HUES6 (cell line): ENCODE measurements at regions not wholly inside any gene's neighbourhood (a gene's known extent, or its start where the extent isn't known, plus 50 kb on each side); places are given as distances from the start of the nearest gene placed in this dataset.

ENCODE experiments used
- H3K27ac ChIP-seq: 2 replicates; pipeline ENCODE4 v1.7.0; 2013; ENCODE audit warnings: low read depth, mild to moderate bottlenecking, low read length, inconsistent platforms
- H3K27me3 ChIP-seq: 2 replicates; pipeline ENCODE4 v1.6.1; 2013; ENCODE audit warnings: low read length; ENCODE audit not compliant: control insufficient read depth, insufficient read depth
- H3K36me3 ChIP-seq: 2 replicates; pipeline ENCODE4 v1.6.1; 2013; ENCODE audit warnings: low read length; ENCODE audit not compliant: control insufficient read depth, insufficient read depth
- H3K4me1 ChIP-seq: 2 replicates; pipeline ENCODE4 v1.6.1; 2013; ENCODE audit warnings: low read length; ENCODE audit not compliant: control insufficient read depth, insufficient read depth
- H3K4me3 ChIP-seq: 2 replicates; pipeline ENCODE4 v1.5.1; 2013; ENCODE audit warnings: low read depth, low read length
- H3K9ac ChIP-seq: one replicate; pipeline ENCODE4 v1.6.1; 2013; ENCODE audit warnings: mild to moderate bottlenecking, low read length
- H3K9me3 ChIP-seq: 2 replicates; pipeline ENCODE4 v1.6.1; 2013; ENCODE audit warnings: low read depth, low read length; ENCODE audit not compliant: control insufficient read depth, insufficient read depth

DNA sequence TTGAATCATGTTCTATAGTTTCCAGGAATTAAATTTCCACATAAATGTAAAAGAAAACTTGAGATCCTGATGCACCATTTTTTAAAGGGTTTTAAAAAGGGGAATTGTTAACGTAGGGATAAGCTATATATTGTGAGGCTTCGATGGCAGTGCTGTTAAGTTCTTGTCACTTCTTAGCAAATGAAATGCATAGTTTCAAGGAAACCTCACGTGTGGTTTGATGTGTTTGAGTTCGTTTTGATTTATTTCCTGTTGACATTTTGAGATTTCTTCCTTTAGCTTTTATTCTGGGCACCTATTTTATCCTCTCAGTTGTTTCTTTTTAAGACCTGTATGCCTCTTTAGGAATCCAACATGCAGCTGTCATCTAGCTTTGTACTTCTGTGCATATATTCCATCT, 301.0 kb downstream of the DOCK8 start:
- no peaks in the 10 kb centered on the region for H3K27me3 ChIP-seq
- H3K27ac ChIP-seq: no peak overlapping the region
- H3K4me3 ChIP-seq: no peak overlapping the region
- H3K4me1 ChIP-seq: no peaks in the 10 kb centered on the region
- no peak overlapping the region for H3K9ac ChIP-seq
- 0 out of 2 replicates have a peak, but pooled peaks cover 5% of the 10 kb centered on the region for H3K9me3 ChIP-seq
- no peaks in the 10 kb centered on the region for H3K36me3 ChIP-seq

DNA sequence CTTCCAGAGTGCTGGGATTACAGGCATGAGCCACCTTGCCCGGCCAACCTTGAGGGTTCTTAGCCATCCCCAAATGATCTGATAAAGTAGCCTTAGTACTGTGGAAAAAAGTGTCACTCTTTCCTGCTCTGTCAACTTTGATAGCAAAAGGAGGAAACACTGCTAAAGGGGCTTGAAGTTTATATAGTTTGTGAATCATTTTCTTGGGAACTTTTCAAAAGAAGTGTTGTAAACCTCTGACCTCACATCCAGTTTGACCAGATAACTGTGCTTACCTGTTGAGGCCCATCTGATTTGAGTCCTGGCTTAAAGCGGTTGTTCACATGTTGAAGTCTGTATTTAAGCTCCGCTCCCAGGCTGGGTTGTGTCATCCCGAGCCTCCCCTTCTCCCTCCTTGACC, 303.3 kb downstream of the DOCK8 start:
- Histone ChIP-seq H3K9me3 (0 out of 2 replicates have a peak, but pooled peaks cover 5% of the 10 kb centered on the region), H3K36me3 (no peaks in the 10 kb centered on the region), H3K4me3 (no peak overlapping the region), H3K27me3 (no peaks in the 10 kb centered on the region), H3K4me1 (no peaks in the 10 kb centered on the region), H3K9ac (no peak overlapping the region), H3K27ac (no peak overlapping the region)

DNA sequence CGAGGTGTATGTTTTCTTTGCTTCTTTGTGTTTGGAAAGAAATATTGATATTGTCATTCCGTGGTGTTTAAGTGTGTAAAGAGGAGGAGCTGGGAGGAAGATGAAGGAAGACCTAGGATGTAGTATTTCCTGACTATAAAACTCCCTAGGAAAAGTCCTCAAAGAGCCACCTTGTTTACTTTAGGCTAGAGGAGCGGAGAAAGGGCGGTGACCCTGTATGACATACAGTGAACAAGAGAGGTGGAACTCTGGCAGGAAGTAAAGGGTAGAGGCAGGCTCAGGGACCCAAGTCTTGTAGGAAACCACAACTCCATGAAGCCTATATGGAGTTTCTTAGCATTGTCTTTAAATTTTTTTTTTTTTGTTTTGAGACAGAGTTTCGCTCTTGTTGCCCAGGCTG, 303.9 kb downstream of the DOCK8 start:
- Histone ChIP-seq H3K27ac (no peak overlapping the region), H3K4me1 (no peaks in the 10 kb centered on the region), H3K4me3 (no peak overlapping the region), H3K36me3 (no peaks in the 10 kb centered on the region), H3K27me3 (no peaks in the 10 kb centered on the region), H3K9ac (no peak overlapping the region), H3K9me3 (0 out of 2 replicates have a peak, but pooled peaks cover 5% of the 10 kb centered on the region)

DNA sequence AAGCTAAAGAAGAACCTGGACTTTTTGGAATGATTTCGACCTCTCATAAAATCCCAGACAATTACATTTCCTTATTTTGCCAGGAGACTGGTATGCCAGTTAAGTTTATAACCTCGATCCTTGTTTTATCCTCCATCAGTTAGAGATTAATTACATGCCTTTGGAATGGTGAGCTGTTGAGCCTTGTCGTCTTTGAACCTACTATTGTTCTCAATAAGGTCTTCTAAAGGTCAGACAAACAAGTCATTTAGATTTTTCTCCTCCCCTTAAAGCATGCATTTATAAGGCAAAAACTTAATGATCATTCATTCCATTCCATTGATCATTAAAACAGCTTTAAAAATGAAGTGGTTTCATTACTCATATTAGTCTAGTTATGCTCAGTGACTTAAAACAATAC, 304.9 kb downstream of the DOCK8 start:
- Histone ChIP-seq H3K9me3 (0 out of 2 replicates have a peak, but pooled peaks cover under 1% of the 10 kb centered on the region), H3K27me3 (no peaks in the 10 kb centered on the region), H3K4me1 (no peaks in the 10 kb centered on the region), H3K9ac (no peak overlapping the region), H3K27ac (no peak overlapping the region), H3K4me3 (no peak overlapping the region), H3K36me3 (no peaks in the 10 kb centered on the region)

DNA sequence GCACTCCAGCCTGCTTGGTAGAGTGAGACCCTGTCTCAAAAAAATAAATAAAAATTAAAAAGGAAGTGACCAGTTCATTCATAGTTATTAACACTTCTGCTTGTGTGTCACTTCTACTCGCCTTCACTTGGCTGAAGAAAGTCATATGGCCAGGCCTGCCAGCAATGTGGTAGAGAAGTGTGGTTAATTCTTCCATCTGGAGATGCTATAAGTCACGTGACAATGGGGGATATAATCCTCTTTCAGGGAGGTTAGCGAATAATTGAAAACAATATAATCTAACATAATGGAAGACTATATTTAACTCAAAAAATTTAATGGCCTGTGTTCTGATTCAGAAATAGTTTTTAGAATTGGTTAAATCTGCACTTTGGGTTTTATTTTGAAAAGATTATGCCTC, 305.6 kb downstream of the DOCK8 start:
- H3K27me3 ChIP-seq: no peaks in the 10 kb centered on the region
- no peaks in the 10 kb centered on the region for H3K36me3 ChIP-seq
- no peaks in the 10 kb centered on the region for H3K9me3 ChIP-seq
- no peaks in the 10 kb centered on the region for H3K4me1 ChIP-seq
- no peak overlapping the region for H3K4me3 ChIP-seq
- no peak overlapping the region for H3K9ac ChIP-seq
- no peak overlapping the region for H3K27ac ChIP-seq

DNA sequence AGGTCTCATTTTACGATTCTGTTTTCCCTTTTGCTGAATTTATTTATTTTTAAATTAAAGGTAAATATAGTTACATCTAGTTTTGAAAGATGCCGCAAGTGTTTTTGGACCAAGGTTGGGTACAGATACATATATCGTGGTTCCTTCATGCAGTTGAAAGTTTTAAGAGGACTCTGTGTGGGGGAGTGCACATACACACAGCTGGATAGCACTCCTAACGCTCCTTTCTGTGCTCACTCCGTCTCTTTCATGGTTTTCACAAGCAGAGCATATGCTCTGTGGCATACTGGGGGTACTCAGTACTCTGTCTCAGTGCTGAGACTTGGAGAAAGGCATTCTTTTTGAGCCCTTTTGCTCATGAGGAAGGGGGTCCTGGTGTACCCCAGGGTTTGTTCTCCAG, 307.5 kb downstream of the DOCK8 start:
- Histone ChIP-seq H3K36me3 (no peaks in the 10 kb centered on the region), H3K27ac (no peak overlapping the region), H3K9ac (no peak overlapping the region), H3K4me1 (no peaks in the 10 kb centered on the region), H3K9me3 (no peaks in the 10 kb centered on the region), H3K4me3 (no peak overlapping the region), H3K27me3 (no peaks in the 10 kb centered on the region)

DNA sequence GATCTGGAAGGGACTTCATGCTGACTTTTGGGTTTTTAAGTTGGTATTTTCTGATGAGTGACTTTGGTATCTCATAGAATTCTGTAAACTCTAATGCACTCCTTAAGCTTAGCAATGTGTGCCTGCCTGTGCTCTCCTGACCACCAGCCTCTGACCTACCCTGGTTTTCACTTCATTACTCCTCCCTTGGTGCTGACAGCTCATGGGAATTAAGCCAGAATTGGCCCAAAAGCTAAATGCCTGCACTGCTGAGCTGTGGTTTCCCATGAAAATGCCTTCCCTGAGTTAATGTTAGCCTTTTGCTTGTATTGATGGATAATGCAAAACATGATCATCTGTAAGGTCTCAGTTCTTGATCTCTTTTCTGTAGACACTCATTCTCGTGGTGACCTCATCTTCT, 308.0 kb downstream of the DOCK8 start:
- Histone ChIP-seq H3K9me3 (no peaks in the 10 kb centered on the region), H3K9ac (no peak overlapping the region), H3K4me1 (no peaks in the 10 kb centered on the region), H3K27ac (no peak overlapping the region), H3K27me3 (no peaks in the 10 kb centered on the region), H3K36me3 (no peaks in the 10 kb centered on the region), H3K4me3 (no peak overlapping the region)

DNA sequence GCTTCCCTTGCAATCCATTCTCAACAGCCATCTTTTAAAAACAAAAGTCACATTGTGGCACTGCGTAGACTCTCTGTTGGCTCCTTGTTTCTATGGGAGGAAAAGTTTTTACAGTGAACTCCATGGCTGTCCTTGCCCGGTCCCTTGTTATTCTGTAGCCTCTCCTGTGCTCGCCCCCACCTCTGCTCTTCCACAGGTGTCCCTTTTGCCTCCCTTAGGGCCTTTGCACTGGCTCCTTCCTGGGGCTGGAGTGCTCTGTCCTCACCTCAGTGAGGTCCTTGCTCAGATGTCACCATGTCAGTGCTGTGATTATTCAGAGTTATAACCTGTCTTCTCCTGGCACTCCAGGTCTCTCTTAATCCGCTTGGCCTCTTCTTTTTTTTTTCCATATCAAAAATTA, 308.8 kb downstream of the DOCK8 start:
- Histone ChIP-seq H3K4me1 (no peaks in the 10 kb centered on the region), H3K36me3 (no peaks in the 10 kb centered on the region), H3K27ac (no peak overlapping the region), H3K27me3 (no peaks in the 10 kb centered on the region), H3K9me3 (no peaks in the 10 kb centered on the region), H3K4me3 (no peak overlapping the region), H3K9ac (no peak overlapping the region)

DNA sequence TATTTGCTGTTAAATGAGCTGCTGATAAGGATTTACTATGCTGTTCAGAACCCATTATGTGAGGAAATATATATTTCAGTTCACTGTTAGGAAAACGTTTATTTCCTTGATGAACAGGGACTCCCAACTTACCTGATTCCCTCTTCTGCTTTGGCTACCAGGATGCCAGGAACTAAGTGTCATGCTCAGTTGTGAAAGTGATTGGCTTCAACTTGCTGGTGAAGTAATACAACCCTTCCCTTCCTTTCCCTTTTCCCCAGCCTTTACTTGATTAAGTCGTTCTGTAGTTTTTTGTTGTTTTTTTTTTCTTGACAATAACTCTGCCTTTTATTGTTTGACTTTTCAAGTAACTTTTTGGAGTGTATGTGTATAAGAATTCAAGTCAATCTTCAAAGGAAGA, 309.3 kb downstream of the DOCK8 start:
- Histone ChIP-seq H3K4me1 (no peaks in the 10 kb centered on the region), H3K36me3 (no peaks in the 10 kb centered on the region), H3K27me3 (no peaks in the 10 kb centered on the region), H3K27ac (no peak overlapping the region), H3K9me3 (no peaks in the 10 kb centered on the region), H3K4me3 (no peak overlapping the region), H3K9ac (no peak overlapping the region)

DNA sequence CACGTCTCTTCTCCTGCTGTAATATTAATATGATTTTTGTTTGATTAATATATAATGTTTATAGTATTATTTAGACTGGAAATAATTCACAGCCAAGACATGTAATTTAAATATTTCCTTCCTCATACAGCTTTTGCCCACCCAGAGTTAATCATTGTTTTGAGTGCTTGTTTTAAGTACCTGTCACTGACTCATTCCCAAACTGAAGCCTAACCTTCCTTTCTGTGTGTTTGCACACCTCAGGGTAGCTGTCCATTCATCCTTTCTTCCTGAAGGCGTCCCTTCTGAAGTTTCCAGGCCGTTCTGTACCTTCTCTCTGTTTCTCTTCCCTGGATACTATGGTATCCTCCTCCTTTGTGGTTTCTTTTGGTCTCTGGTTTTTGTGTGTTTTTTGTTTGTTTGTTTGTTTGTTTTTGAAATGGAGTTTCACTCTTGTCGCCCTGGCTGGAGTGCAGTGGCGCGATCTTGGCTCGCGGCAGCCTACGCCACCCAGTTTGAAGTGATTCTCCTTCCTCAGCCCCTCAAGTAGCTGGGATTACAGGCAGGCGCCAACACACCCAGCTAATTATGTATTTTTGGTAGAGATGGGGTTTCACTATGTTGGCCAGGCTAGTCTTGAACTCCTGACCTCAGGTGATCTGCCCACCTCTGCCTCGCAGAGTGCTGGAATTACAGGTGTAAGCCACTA, 312.4 kb downstream of the DOCK8 start:
- H3K9me3 ChIP-seq: no peaks in the 10 kb centered on the region
- no peaks in the 10 kb centered on the region for H3K36me3 ChIP-seq
- H3K4me1 ChIP-seq: no peaks in the 10 kb centered on the region
- no peaks in the 10 kb centered on the region for H3K27me3 ChIP-seq
- no peak overlapping the region for H3K27ac ChIP-seq
- H3K4me3 ChIP-seq: no peak overlapping the region
- H3K9ac ChIP-seq: no peak overlapping the region

DNA sequence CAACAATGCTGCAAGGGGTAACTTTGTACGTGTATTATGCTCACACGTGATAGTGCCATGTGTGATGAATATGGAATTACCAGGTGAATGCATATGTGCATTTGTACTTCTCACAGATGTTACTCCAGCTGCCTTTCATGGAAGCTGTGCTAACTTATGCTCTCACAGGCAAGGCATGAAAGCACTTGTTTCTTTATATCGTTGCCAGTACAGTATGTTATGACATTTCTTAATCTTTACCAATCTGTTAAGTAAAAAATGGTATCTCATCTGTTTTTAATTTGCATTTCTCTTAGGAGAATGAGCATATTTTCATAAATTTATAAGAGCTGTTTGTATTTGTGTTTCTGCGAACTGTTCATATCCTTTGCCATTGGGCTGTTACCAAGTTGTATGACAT, 311.8 kb upstream of the DMRT1 start:
- Histone ChIP-seq H3K4me1 (peaks cover 2% of the 10 kb centered on the region; the same call in 1 of the 2 replicates), H3K27ac (no peak overlapping the region), H3K9me3 (no peaks in the 10 kb centered on the region), H3K9ac (no peak overlapping the region), H3K36me3 (no peaks in the 10 kb centered on the region), H3K27me3 (no peaks in the 10 kb centered on the region), H3K4me3 (no peak overlapping the region)
